ENCODE measurements at regions not wholly inside any gene's neighbourhood (a gene's known extent, or its start where the extent isn't known, plus 50 kb on each side); places are given as distances from the start of the nearest gene placed in this dataset.

DNA sequence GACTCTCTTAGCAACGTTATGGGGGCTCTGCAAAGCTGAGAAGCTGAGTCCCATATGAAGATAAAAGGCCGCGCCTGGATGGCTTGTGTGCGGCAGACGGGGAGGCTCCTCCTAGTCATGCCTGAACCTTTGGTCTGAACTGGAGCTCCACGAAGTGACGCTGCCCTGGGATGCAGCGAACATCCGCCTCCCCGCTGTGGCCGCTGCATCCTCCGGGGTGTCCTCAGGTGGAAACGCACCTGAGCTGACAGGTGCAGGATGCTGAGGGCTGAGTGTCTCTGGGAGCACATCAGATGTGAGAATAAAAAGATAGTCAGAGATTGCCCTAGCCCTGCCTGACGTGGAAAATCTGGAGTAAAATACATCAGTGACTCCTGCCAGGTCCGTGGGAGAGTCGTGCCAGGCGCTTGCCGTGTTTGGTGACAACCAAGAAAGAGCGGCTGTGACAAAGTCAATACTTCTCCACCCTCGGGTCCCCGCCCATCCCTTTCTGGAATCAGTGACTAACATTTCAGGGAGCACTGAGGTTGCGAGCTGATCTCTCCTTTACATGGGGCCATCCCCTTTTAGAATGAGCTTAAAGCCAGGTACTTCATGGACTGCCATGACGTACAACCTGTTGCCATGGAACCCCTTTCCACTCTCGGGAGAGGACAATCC lies 162.8 kb upstream of the AFDN start:
- TF ChIP-seq EZH2 (IDR thresholded peaks at IDR 0.05; ENCODE audit: borderline replicate concordance, insufficient read depth, low read length, poor library complexity, severe bottlenecking) (no peak), EP300 (conservative IDR thresholded peaks at IDR 0.05; ENCODE audit: poor library complexity, severe bottlenecking) (no peak), TAF1 (IDR thresholded peaks at IDR 0.05; ENCODE audit: low read depth) (no peak)
- TF ChIP-seq, protein P1, sequence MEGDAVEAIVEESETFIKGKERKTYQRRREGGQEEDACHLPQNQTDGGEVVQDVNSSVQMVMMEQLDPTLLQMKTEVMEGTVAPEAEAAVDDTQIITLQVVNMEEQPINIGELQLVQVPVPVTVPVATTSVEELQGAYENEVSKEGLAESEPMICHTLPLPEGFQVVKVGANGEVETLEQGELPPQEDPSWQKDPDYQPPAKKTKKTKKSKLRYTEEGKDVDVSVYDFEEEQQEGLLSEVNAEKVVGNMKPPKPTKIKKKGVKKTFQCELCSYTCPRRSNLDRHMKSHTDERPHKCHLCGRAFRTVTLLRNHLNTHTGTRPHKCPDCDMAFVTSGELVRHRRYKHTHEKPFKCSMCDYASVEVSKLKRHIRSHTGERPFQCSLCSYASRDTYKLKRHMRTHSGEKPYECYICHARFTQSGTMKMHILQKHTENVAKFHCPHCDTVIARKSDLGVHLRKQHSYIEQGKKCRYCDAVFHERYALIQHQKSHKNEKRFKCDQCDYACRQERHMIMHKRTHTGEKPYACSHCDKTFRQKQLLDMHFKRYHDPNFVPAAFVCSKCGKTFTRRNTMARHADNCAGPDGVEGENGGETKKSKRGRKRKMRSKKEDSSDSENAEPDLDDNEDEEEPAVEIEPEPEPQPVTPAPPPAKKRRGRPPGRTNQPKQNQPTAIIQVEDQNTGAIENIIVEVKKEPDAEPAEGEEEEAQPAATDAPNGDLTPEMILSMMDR (IDR thresholded peaks at IDR 0.05; ENCODE audit: poor library complexity, severe bottlenecking) = no peak
- TF ChIP-seq, protein P2, sequence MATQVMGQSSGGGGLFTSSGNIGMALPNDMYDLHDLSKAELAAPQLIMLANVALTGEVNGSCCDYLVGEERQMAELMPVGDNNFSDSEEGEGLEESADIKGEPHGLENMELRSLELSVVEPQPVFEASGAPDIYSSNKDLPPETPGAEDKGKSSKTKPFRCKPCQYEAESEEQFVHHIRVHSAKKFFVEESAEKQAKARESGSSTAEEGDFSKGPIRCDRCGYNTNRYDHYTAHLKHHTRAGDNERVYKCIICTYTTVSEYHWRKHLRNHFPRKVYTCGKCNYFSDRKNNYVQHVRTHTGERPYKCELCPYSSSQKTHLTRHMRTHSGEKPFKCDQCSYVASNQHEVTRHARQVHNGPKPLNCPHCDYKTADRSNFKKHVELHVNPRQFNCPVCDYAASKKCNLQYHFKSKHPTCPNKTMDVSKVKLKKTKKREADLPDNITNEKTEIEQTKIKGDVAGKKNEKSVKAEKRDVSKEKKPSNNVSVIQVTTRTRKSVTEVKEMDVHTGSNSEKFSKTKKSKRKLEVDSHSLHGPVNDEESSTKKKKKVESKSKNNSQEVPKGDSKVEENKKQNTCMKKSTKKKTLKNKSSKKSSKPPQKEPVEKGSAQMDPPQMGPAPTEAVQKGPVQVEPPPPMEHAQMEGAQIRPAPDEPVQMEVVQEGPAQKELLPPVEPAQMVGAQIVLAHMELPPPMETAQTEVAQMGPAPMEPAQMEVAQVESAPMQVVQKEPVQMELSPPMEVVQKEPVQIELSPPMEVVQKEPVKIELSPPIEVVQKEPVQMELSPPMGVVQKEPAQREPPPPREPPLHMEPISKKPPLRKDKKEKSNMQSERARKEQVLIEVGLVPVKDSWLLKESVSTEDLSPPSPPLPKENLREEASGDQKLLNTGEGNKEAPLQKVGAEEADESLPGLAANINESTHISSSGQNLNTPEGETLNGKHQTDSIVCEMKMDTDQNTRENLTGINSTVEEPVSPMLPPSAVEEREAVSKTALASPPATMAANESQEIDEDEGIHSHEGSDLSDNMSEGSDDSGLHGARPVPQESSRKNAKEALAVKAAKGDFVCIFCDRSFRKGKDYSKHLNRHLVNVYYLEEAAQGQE (IDR thresholded peaks at IDR 0.05; ENCODE audit: borderline replicate concordance) = no peak
